ENCODE measurements at regions not wholly inside any gene's neighbourhood (a gene's known extent, or its start where the extent isn't known, plus 50 kb on each side); places are given as distances from the start of the nearest gene placed in this dataset.

DNA sequence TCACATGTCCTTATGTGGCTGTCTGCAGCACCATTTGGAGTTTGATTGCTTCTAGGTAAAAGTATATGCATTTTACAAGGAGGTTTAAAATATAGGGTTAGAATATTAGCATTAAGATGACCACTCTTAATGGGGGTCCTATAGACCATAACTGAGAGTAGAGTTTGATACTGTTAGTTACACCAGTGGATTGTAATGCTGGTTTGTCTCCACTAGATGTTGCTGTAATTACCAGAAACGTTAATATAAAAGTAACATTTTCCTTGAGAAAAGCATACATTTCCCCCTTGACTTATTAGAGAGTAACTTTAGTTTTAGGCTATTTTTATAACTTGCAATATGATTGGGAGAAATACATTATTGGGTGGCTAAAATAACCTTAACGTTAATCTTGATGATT is 93.0 kb downstream of the ZXDA start:
- no peak overlapping the region for H3K27ac ChIP-seq (ENCODE audit: insufficient read length, low read depth, low read length)
- H2BK15ac ChIP-seq (ENCODE audit: low read depth, low read length): no peak overlapping the region
- WGBS (ENCODE audit: extremely low coverage, insufficient read length, low lambda C conversion rate): no CpG with 5 or more reads among the region's 2 CpGs

More for the DNA sequence above, 93.0 kb downstream of the ZXDA start:
- TF ChIP-seq, protein P1, sequence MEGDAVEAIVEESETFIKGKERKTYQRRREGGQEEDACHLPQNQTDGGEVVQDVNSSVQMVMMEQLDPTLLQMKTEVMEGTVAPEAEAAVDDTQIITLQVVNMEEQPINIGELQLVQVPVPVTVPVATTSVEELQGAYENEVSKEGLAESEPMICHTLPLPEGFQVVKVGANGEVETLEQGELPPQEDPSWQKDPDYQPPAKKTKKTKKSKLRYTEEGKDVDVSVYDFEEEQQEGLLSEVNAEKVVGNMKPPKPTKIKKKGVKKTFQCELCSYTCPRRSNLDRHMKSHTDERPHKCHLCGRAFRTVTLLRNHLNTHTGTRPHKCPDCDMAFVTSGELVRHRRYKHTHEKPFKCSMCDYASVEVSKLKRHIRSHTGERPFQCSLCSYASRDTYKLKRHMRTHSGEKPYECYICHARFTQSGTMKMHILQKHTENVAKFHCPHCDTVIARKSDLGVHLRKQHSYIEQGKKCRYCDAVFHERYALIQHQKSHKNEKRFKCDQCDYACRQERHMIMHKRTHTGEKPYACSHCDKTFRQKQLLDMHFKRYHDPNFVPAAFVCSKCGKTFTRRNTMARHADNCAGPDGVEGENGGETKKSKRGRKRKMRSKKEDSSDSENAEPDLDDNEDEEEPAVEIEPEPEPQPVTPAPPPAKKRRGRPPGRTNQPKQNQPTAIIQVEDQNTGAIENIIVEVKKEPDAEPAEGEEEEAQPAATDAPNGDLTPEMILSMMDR (conservative IDR thresholded peaks at IDR 0.05): peak; percentile 58; the same call in 2 of the 3 replicates
- Histone ChIP-seq H4K20me1 (ENCODE audit: control insufficient read depth, insufficient read depth, insufficient read length) (no peaks in the 10 kb centered on the region), H3K4me2 (ENCODE audit: insufficient read depth, insufficient read length, low read length) (no peak overlapping the region), H4K91ac (ENCODE audit: insufficient read length, low read depth, low read length) (no peak overlapping the region), H2BK12ac (ENCODE audit: insufficient read length, low read depth, low read length) (no peak overlapping the region), H3K14ac (ENCODE audit: insufficient read depth, low read length) (no peak overlapping the region), H3K9ac (ENCODE audit: extremely low read depth, insufficient read length, low read length) (no peak overlapping the region), H2BK120ac (ENCODE audit: low read depth, low read length, poor library complexity, severe bottlenecking) (no peak overlapping the region), H3K4me1 (ENCODE audit: insufficient read depth, low read length) (no peaks in the 10 kb centered on the region), H2BK5ac (ENCODE audit: insufficient read length, low read length) (no peak overlapping the region), H4K8ac (replicated peaks; ENCODE audit: insufficient read length, low read depth, low read length) (no peak overlapping the region), H3T11ph (ENCODE audit: low read length) (no peak overlapping the region), H3K18ac (ENCODE audit: insufficient read length, low read depth, low read length) (no peak overlapping the region), H3K27me3 (ENCODE audit: insufficient read depth, low read length) (no peaks in the 10 kb centered on the region), H3K79me2 (ENCODE audit: insufficient read depth, low read length) (no peaks in the 10 kb centered on the region), H3K79me1 (ENCODE audit: insufficient read depth, low read depth, low read length, poor library complexity, severe bottlenecking) (no peaks in the 10 kb centered on the region), H3K23ac (ENCODE audit: insufficient read length, low read depth, low read length) (no peak overlapping the region), H3K23me2 (ENCODE audit: insufficient read length, low read depth, low read length, poor library complexity, severe bottlenecking) (no peaks in the 10 kb centered on the region), H2AK5ac (ENCODE audit: insufficient read length, low read length) (no peak overlapping the region), H2AFZ (ENCODE audit: low read length) (no peak overlapping the region), H4K5ac (ENCODE audit: insufficient read length, low read depth, low read length) (no peak overlapping the region), H3K9me3 (ENCODE audit: control insufficient read depth, low read depth, low read length) (peaks cover 28% of the 10 kb centered on the region), H2BK20ac (ENCODE audit: low read depth, low read length, poor library complexity, severe bottlenecking) (no peak overlapping the region), H3K4ac (ENCODE audit: low read depth, low read length) (no peak overlapping the region), H3K56ac (ENCODE audit: insufficient read length, low read depth, low read length) (no peak overlapping the region)
- Mint-ChIP-seq H3K36me3 (ENCODE audit: insufficient read depth in 1 of 3, low read depth in 3 of 3) (peaks cover 0 to 23% (median 14%) of the 10 kb centered on the region in 3 experiments; a peak in 5 of 7 replicates), H3K9me3 (peaks cover 93 to 96% of the 10 kb centered on the region in 2 experiments), H3K27me3 (ENCODE audit: low read depth) (peaks cover 3% of the 10 kb centered on the region), H3K4me1 (peaks cover 0 to 2% of the 10 kb centered on the region in 2 experiments; a peak in 2 of 4 replicates), H3K27ac (no peak overlapping the region), H3K4me3 (no peak overlapping the region)
- no peak for DNase-seq

Measured in H9 (cell line).